ENCODE measurements at regions not wholly inside any gene's neighbourhood (a gene's known extent, or its start where the extent isn't known, plus 50 kb on each side); places are given as distances from the start of the nearest gene placed in this dataset.

DNA sequence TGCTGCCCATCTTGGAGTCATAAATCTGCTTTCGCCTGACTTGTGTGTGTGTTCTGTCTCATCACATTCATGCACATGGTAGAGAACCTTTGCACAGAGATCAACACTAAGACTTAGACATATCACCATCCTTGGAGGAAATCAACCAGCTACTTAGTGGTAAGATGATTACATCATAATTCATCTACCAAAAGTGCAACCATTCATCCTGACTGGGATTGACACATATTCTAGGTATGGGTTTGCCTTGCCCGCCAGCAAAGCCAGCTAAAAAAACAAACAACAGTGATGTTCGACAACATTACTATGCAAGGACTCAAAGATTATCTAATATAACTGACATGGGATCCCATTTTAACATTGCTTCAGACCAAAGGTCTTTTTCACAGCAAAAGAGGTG, 228.7 kb downstream of the NUAK1 start:
- Histone ChIP-seq H3K4me2 (ENCODE audit: control insufficient read depth, insufficient read depth) (no peak overlapping the region), H2AFZ (ENCODE audit: control insufficient read depth, low read depth, low read length) (no peak overlapping the region), H3K27me3 (replicated peaks in 1 of 2; ENCODE audit: control insufficient read depth in 2 of 2, insufficient read depth in 2 of 2, low read length in 1 of 2) (no peaks in the 10 kb centered on the region), H3K9me3 (replicated peaks; ENCODE audit: control insufficient read depth, insufficient read depth, low read length) (no peaks in the 10 kb centered on the region), H4K20me1 (ENCODE audit: control insufficient read depth, insufficient read depth) (no peaks in the 10 kb centered on the region), H3K4me1 (ENCODE audit: control insufficient read depth, insufficient read depth, low read length) (no peaks in the 10 kb centered on the region), H3K4me3 (no peak overlapping the region), H3K9ac (ENCODE audit: control insufficient read depth, insufficient read depth, low read length) (no peak overlapping the region), H3K79me2 (ENCODE audit: control insufficient read depth, insufficient read depth, low read length) (no peaks in the 10 kb centered on the region), H3K36me3 (ENCODE audit: control insufficient read depth in 2 of 2, insufficient read depth in 2 of 2, low read length in 1 of 2) (no peaks in the 10 kb centered on the region), H3K27ac (ENCODE audit: control insufficient read depth, insufficient read depth) (no peak overlapping the region)
- TF ChIP-seq BMI1 (IDR thresholded peaks at IDR 0.05; ENCODE audit: borderline replicate concordance) (no peak), KLF5 (IDR thresholded peaks at IDR 0.05; ENCODE audit: partially characterized antibody) (no peak), BRCA1 (IDR thresholded peaks at IDR 0.05; ENCODE audit: low read depth, low read length) (no peak), MTA2 (IDR thresholded peaks at IDR 0.05; ENCODE audit: low read depth) (no peak)
- TF ChIP-seq, protein P1, sequence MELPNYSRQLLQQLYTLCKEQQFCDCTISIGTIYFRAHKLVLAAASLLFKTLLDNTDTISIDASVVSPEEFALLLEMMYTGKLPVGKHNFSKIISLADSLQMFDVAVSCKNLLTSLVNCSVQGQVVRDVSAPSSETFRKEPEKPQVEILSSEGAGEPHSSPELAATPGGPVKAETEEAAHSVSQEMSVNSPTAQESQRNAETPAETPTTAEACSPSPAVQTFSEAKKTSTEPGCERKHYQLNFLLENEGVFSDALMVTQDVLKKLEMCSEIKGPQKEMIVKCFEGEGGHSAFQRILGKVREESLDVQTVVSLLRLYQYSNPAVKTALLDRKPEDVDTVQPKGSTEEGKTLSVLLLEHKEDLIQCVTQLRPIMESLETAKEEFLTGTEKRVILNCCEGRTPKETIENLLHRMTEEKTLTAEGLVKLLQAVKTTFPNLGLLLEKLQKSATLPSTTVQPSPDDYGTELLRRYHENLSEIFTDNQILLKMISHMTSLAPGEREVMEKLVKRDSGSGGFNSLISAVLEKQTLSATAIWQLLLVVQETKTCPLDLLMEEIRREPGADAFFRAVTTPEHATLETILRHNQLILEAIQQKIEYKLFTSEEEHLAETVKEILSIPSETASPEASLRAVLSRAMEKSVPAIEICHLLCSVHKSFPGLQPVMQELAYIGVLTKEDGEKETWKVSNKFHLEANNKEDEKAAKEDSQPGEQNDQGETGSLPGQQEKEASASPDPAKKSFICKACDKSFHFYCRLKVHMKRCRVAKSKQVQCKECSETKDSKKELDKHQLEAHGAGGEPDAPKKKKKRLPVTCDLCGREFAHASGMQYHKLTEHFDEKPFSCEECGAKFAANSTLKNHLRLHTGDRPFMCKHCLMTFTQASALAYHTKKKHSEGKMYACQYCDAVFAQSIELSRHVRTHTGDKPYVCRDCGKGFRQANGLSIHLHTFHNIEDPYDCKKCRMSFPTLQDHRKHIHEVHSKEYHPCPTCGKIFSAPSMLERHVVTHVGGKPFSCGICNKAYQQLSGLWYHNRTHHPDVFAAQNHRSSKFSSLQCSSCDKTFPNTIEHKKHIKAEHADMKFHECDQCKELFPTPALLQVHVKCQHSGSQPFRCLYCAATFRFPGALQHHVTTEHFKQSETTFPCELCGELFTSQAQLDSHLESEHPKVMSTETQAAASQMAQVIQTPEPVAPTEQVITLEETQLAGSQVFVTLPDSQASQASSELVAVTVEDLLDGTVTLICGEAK (IDR thresholded peaks at IDR 0.05; ENCODE audit: borderline replicate concordance): no peak
- TF ChIP-seq, protein P2, sequence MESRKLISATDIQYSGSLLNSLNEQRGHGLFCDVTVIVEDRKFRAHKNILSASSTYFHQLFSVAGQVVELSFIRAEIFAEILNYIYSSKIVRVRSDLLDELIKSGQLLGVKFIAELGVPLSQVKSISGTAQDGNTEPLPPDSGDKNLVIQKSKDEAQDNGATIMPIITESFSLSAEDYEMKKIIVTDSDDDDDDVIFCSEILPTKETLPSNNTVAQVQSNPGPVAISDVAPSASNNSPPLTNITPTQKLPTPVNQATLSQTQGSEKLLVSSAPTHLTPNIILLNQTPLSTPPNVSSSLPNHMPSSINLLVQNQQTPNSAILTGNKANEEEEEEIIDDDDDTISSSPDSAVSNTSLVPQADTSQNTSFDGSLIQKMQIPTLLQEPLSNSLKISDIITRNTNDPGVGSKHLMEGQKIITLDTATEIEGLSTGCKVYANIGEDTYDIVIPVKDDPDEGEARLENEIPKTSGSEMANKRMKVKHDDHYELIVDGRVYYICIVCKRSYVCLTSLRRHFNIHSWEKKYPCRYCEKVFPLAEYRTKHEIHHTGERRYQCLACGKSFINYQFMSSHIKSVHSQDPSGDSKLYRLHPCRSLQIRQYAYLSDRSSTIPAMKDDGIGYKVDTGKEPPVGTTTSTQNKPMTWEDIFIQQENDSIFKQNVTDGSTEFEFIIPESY (IDR thresholded peaks at IDR 0.05): no peak
- TF ChIP-seq, protein P3, sequence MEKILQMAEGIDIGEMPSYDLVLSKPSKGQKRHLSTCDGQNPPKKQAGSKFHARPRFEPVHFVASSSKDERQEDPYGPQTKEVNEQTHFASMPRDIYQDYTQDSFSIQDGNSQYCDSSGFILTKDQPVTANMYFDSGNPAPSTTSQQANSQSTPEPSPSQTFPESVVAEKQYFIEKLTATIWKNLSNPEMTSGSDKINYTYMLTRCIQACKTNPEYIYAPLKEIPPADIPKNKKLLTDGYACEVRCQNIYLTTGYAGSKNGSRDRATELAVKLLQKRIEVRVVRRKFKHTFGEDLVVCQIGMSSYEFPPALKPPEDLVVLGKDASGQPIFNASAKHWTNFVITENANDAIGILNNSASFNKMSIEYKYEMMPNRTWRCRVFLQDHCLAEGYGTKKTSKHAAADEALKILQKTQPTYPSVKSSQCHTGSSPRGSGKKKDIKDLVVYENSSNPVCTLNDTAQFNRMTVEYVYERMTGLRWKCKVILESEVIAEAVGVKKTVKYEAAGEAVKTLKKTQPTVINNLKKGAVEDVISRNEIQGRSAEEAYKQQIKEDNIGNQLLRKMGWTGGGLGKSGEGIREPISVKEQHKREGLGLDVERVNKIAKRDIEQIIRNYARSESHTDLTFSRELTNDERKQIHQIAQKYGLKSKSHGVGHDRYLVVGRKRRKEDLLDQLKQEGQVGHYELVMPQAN (conservative IDR thresholded peaks at IDR 0.05): no peak
- TF ChIP-seq, protein P4, sequence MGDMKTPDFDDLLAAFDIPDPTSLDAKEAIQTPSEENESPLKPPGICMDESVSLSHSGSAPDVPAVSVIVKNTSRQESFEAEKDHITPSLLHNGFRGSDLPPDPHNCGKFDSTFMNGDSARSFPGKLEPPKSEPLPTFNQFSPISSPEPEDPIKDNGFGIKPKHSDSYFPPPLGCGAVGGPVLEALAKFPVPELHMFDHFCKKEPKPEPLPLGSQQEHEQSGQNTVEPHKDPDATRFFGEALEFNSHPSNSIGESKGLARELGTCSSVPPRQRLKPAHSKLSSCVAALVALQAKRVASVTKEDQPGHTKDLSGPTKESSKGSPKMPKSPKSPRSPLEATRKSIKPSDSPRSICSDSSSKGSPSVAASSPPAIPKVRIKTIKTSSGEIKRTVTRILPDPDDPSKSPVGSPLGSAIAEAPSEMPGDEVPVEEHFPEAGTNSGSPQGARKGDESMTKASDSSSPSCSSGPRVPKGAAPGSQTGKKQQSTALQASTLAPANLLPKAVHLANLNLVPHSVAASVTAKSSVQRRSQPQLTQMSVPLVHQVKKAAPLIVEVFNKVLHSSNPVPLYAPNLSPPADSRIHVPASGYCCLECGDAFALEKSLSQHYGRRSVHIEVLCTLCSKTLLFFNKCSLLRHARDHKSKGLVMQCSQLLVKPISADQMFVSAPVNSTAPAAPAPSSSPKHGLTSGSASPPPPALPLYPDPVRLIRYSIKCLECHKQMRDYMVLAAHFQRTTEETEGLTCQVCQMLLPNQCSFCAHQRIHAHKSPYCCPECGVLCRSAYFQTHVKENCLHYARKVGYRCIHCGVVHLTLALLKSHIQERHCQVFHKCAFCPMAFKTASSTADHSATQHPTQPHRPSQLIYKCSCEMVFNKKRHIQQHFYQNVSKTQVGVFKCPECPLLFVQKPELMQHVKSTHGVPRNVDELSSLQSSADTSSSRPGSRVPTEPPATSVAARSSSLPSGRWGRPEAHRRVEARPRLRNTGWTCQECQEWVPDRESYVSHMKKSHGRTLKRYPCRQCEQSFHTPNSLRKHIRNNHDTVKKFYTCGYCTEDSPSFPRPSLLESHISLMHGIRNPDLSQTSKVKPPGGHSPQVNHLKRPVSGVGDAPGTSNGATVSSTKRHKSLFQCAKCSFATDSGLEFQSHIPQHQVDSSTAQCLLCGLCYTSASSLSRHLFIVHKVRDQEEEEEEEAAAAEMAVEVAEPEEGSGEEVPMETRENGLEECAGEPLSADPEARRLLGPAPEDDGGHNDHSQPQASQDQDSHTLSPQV (IDR thresholded peaks at IDR 0.05): no peak
- no peak for FAIRE-seq
- WGBS (ENCODE audit: insufficient coverage, insufficient replicate concordance, low lambda C conversion rate, missing lambda C conversion rate): 33% methylated on average over 3 of the region's 3 CpGs
- CTCF ChIA-PET: no interaction called here
- SMC1A ChIA-PET (ENCODE audit: uncharacterized antibody, unreplicated experiment): no interaction called here
- intact Hi-C loops (cut with micrococcal nuclease; ENCODE audit: unreplicated experiment): no loop called here
- POLR2A ChIA-PET: no interaction called here
- DNase-seq (ENCODE audit: low read depth, low spot score): no peak
- in situ Hi-C loops (cut with MboI): no loop called here
- RAD21 ChIA-PET (ENCODE audit: unreplicated experiment): no interaction called here
- no TSS peak for BruUV-seq (replicated peaks)
- no peak for ATAC-seq
